GM23248 (cell line): ENCODE measurements at regions not wholly inside any gene's neighbourhood (a gene's known extent, or its start where the extent isn't known, plus 50 kb on each side); places are given as distances from the start of the nearest gene placed in this dataset.

ENCODE experiments used
- EZH2 ChIP-seq: fragments of 200-600 bp; sonication (generic); IDR thresholded peaks from 2 replicates; pipeline ENCODE4 v1.6.1; 2018; ENCODE audit warnings: antibody characterized with exemption, mild to moderate bottlenecking; ENCODE audit not compliant: insufficient read depth, poor library complexity, severe bottlenecking
- EZH2phosphoT487 ChIP-seq: fragments of 200-600 bp; sonication (generic); IDR thresholded peaks from 2 replicates; pipeline ENCODE4 v1.6.1; 2018; ENCODE audit warnings: antibody characterized with exemption, moderate library complexity, mild to moderate bottlenecking, low read depth; ENCODE audit not compliant: insufficient read depth

GRCh38 chr5:63878788-63879187 lies 83.5 kb downstream of the HTR1A start:
- TF ChIP-seq EZH2phosphoT487 (no peak), EZH2 (no peak)
